ENCODE measurements at regions not wholly inside any gene's neighbourhood (a gene's known extent, or its start where the extent isn't known, plus 50 kb on each side); places are given as distances from the start of the nearest gene placed in this dataset.

- H3K27me3 Mint-ChIP-seq (ENCODE audit: insufficient read depth), result peaks cover 6% of the 10 kb centered on the region; the same call in 1 of the 2 replicates
Measured at GRCh38 chr14:53599221-53599945, 357.2 kb downstream of the BMP4 start.

GRCh38 chr14:53596853-53597525 lies 359.6 kb downstream of the BMP4 start:
- Mint-ChIP-seq H3K27me3 (ENCODE audit: insufficient read depth) (peaks cover 5% of the 10 kb centered on the region; the same call in 1 of the 2 replicates), H3K9me3 (no peaks in the 10 kb centered on the region; the same call in 1 of the 2 replicates), H3K36me3 (ENCODE audit: low read depth) (no peaks in the 10 kb centered on the region), H3K4me3 (no peak overlapping the region), H3K4me1 (ENCODE audit: low read depth) (no peaks in the 10 kb centered on the region), H3K27ac (no peak overlapping the region)
- no peak for DNase-seq
- TF ChIP-seq CTCF (IDR thresholded peaks at IDR 0.05), result no peak

More at GRCh38 chr14:53599221-53599945, 357.2 kb downstream of the BMP4 start:
- H3K4me1 Mint-ChIP-seq (ENCODE audit: low read depth), result no peaks in the 10 kb centered on the region
- TF ChIP-seq CTCF (IDR thresholded peaks at IDR 0.05), result no peak
- no peaks in the 10 kb centered on the region for H3K36me3 Mint-ChIP-seq (ENCODE audit: low read depth)
- no peak for DNase-seq
- no peaks in the 10 kb centered on the region; the same call in 1 of the 2 replicates for H3K9me3 Mint-ChIP-seq
- H3K27ac Mint-ChIP-seq, result no peak overlapping the region
- H3K4me3 Mint-ChIP-seq, result no peak overlapping the region

- no peak overlapping the region for H3K4me3 Mint-ChIP-seq
- TF ChIP-seq CTCF (IDR thresholded peaks at IDR 0.05), result no peak
- H3K36me3 Mint-ChIP-seq (ENCODE audit: low read depth), result no peaks in the 10 kb centered on the region
- no peak for DNase-seq
- no peaks in the 10 kb centered on the region for H3K9me3 Mint-ChIP-seq
- H3K27me3 Mint-ChIP-seq (ENCODE audit: insufficient read depth), result peaks cover 15% of the 10 kb centered on the region; the same call in 1 of the 2 replicates
- no peaks in the 10 kb centered on the region for H3K4me1 Mint-ChIP-seq (ENCODE audit: low read depth)
- no peak overlapping the region for H3K27ac Mint-ChIP-seq
Measured at GRCh38 chr14:53591816-53592215, 364.8 kb downstream of the BMP4 start.

- no peak for DNase-seq
- H3K4me3 Mint-ChIP-seq, result no peak overlapping the region
- H3K4me1 Mint-ChIP-seq (ENCODE audit: low read depth), result no peaks in the 10 kb centered on the region
- no peaks in the 10 kb centered on the region for H3K9me3 Mint-ChIP-seq
- no peak overlapping the region for H3K27ac Mint-ChIP-seq
- no peak for TF ChIP-seq CTCF (IDR thresholded peaks at IDR 0.05)
- peaks cover 7% of the 10 kb centered on the region; the same call in 1 of the 2 replicates for H3K27me3 Mint-ChIP-seq (ENCODE audit: insufficient read depth)
- H3K36me3 Mint-ChIP-seq (ENCODE audit: low read depth), result no peaks in the 10 kb centered on the region
Measured at GRCh38 chr14:53581504-53581903, 375.1 kb downstream of the BMP4 start.

- no peak for TF ChIP-seq CTCF (IDR thresholded peaks at IDR 0.05)
- no peaks in the 10 kb centered on the region; the same call in 1 of the 2 replicates for H3K27me3 Mint-ChIP-seq (ENCODE audit: insufficient read depth)
- no peak overlapping the region for H3K27ac Mint-ChIP-seq
- no peak for DNase-seq
- no peaks in the 10 kb centered on the region for H3K4me1 Mint-ChIP-seq (ENCODE audit: low read depth)
- no peaks in the 10 kb centered on the region for H3K9me3 Mint-ChIP-seq
- H3K36me3 Mint-ChIP-seq (ENCODE audit: low read depth), result no peaks in the 10 kb centered on the region
- H3K4me3 Mint-ChIP-seq, result no peak overlapping the region
Measured at GRCh38 chr14:53571641-53572328, 384.8 kb downstream of the BMP4 start.

Data from HFFc6 (cell line).